K562 (cell line): ENCODE measurements at regions not wholly inside any gene's neighbourhood (a gene's known extent, or its start where the extent isn't known, plus 50 kb on each side); places are given as distances from the start of the nearest gene placed in this dataset.
A peak's percentile ranks its signal among the peaks of the same experiment; 100 is the strongest.

Experiments
- ATF7 ChIP-seq: fragments of 450-650 bp; IDR thresholded peaks from 2 replicates; pipeline ENCODE4 v1.7.1; 2014; ENCODE audit warnings: mild to moderate bottlenecking, moderate library complexity
- HEY1 ChIP-seq: fragments of 250-450 bp; sonication (Bioruptor Pico); IDR thresholded peaks from 2 replicates; pipeline ENCODE4 v1.5.0; 2020; ENCODE audit warnings: mild to moderate bottlenecking, moderate library complexity, borderline replicate concordance
- KAT8 ChIP-seq: fragments of 450-650 bp; IDR thresholded peaks from 2 replicates; pipeline ENCODE4 v1.6.1; 2016; ENCODE audit warnings: low read depth, mild to moderate bottlenecking
- MAFK ChIP-seq: IDR thresholded peaks from 2 replicates; pipeline ENCODE4 v1.6.1; 2011; ENCODE audit warnings: low read length, improper control_type of control experiment
- NR2C1 ChIP-seq, 2 experiments: fragments of 450-650 bp; IDR thresholded peaks; 2 replicates each; pipeline ENCODE4 v1.6.1; 2017; ENCODE audit warnings: mild to moderate bottlenecking in 2 of 2, antibody characterized with exemption in 1 of 2, inconsistent platforms in 1 of 2, missing compliant biosample characterization in 1 of 2, missing genetic modification characterization in 1 of 2
- PCBP2 ChIP-seq: fragments of 200-400 bp; formaldehyde crosslinking; IDR thresholded peaks from 2 replicates; pipeline ENCODE4 v1.6.1; 2018; ENCODE audit warnings: low read length, low read depth, mild to moderate bottlenecking, moderate library complexity; ENCODE audit not compliant: poor library complexity, severe bottlenecking
- PHF21A ChIP-seq: fragments of 450-650 bp; IDR thresholded peaks from 2 replicates; pipeline ENCODE4 v1.6.1; 2017; ENCODE audit warnings: low read depth, borderline replicate concordance
- SMAD3 ChIP-seq: fragments of 450-650 bp; formaldehyde crosslinking; conservative IDR thresholded peaks from 2 replicates; pipeline ENCODE4 v1.4.0; 2020; ENCODE audit warnings: mild to moderate bottlenecking
- ZNF12 ChIP-seq: sonication (generic); formaldehyde crosslinking; IDR thresholded peaks from 2 replicates; pipeline ENCODE4 v1.4.0; 2020; ENCODE audit warnings: mild to moderate bottlenecking, missing genetic modification reagents
- ZNF146 ChIP-seq: IDR thresholded peaks from one replicate; pipeline ENCODE4 v1.6.1; 2018; ENCODE audit warnings: missing compliant biosample characterization; ENCODE audit not compliant: unreplicated experiment
- ZNF431 ChIP-seq: sonication (generic); formaldehyde crosslinking; IDR thresholded peaks from 2 replicates; pipeline ENCODE4 v1.8.0; 2022; ENCODE audit warnings: mild to moderate bottlenecking, missing genetic modification reagents
- ZNF76 ChIP-seq: fragments of 250-450 bp; sonication (Bioruptor Pico); IDR thresholded peaks from 2 replicates; pipeline ENCODE4 v1.4.0; 2020; ENCODE audit warnings: mild to moderate bottlenecking, moderate library complexity, borderline replicate concordance
- ZNF830 ChIP-seq: fragments of 250-450 bp; sonication (Bioruptor Pico); IDR thresholded peaks from 2 replicates; pipeline ENCODE4 v1.5.0; 2021; ENCODE audit warnings: mild to moderate bottlenecking
- TF ChIP-seq, protein P1 (sequence below): fragments of 200-800 bp; sonication (Bioruptor generic); IDR thresholded peaks from 2 replicates; pipeline ENCODE4 v1.6.1; 2016; ENCODE audit warnings: missing genetic modification characterization, missing compliant biosample characterization
- TF ChIP-seq, protein P2 (sequence below): fragments of 250-450 bp; sonication (Bioruptor Pico); IDR thresholded peaks from 2 replicates; pipeline ENCODE4 v1.6.1; 2021; ENCODE audit warnings: mild to moderate bottlenecking
- TF ChIP-seq, protein P3 (sequence below): fragments of 200-800 bp; sonication (Bioruptor generic); IDR thresholded peaks from 2 replicates; pipeline ENCODE4 v1.6.1; 2017; ENCODE audit warnings: missing genetic modification characterization, missing compliant biosample characterization
- TF ChIP-seq, protein P4 (sequence below): IDR thresholded peaks from 3 replicates; pipeline ENCODE4 v1.6.1; 2011; ENCODE audit warnings: borderline replicate concordance, mild to moderate bottlenecking; ENCODE audit not compliant: insufficient read length, insufficient read depth
- TF ChIP-seq, protein P5 (sequence below): fragments of 250-450 bp; sonication (Bioruptor Pico); IDR thresholded peaks from 2 replicates; pipeline ENCODE4 v1.4.0; 2020

DNA sequence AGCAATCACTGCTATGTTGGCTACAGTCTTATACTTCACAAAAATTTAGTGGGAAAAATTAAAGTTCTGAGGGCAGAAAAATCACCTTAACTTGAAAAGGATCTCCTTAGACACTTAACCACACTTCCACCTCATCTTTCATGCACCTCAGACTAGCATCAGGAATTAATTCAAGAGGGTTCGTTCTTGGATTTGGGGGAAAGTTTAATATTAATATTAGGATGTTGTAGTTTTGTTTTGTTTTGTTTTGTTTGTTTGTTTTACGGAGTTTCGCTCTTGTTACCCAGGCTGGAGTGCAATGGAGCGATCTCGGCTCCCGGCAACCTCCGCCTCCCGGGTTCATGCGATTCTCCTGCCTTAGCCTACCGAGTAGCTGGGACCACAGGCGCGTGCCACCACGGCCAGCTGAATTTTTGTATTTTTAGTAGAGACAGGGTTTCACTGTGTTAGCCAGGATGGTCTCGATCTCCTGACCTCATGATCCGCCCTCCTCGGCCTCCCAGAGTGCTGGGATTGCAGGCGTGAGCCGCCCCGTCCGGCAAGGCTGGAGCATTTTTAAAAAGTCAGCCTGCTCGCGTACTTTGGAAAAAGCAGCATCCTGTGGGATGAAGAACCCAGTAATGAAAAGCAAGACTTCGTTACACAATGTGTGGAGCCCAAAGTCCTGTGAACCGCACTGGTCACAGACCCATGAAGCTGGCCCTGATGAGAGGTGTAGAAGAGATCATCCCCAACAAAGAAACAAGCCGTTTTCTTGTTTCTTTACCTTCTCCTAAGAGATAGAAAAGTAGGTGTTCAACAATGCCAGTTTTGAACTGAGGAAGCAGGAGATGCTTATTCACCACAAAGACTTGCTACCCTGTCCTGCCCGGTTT, 194.9 kb downstream of the GPX5 start (continued):
- TF ChIP-seq, protein P1, sequence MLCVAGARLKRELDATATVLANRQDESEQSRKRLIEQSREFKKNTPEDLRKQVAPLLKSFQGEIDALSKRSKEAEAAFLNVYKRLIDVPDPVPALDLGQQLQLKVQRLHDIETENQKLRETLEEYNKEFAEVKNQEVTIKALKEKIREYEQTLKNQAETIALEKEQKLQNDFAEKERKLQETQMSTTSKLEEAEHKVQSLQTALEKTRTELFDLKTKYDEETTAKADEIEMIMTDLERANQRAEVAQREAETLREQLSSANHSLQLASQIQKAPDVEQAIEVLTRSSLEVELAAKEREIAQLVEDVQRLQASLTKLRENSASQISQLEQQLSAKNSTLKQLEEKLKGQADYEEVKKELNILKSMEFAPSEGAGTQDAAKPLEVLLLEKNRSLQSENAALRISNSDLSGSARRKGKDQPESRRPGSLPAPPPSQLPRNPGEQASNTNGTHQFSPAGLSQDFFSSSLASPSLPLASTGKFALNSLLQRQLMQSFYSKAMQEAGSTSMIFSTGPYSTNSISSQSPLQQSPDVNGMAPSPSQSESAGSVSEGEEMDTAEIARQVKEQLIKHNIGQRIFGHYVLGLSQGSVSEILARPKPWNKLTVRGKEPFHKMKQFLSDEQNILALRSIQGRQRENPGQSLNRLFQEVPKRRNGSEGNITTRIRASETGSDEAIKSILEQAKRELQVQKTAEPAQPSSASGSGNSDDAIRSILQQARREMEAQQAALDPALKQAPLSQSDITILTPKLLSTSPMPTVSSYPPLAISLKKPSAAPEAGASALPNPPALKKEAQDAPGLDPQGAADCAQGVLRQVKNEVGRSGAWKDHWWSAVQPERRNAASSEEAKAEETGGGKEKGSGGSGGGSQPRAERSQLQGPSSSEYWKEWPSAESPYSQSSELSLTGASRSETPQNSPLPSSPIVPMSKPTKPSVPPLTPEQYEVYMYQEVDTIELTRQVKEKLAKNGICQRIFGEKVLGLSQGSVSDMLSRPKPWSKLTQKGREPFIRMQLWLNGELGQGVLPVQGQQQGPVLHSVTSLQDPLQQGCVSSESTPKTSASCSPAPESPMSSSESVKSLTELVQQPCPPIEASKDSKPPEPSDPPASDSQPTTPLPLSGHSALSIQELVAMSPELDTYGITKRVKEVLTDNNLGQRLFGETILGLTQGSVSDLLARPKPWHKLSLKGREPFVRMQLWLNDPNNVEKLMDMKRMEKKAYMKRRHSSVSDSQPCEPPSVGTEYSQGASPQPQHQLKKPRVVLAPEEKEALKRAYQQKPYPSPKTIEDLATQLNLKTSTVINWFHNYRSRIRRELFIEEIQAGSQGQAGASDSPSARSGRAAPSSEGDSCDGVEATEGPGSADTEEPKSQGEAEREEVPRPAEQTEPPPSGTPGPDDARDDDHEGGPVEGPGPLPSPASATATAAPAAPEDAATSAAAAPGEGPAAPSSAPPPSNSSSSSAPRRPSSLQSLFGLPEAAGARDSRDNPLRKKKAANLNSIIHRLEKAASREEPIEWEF: no peak
- TF ChIP-seq PHF21A: no peak
- no peak for TF ChIP-seq PCBP2
- TF ChIP-seq MAFK: no peak
- TF ChIP-seq KAT8: no peak
- no peak for TF ChIP-seq NR2C1 (IDR thresholded peaks at IDR 0.05)
- no peak for TF ChIP-seq NR2C1 (tag; IDR thresholded peaks at IDR 0.05)
- TF ChIP-seq, protein P2, sequence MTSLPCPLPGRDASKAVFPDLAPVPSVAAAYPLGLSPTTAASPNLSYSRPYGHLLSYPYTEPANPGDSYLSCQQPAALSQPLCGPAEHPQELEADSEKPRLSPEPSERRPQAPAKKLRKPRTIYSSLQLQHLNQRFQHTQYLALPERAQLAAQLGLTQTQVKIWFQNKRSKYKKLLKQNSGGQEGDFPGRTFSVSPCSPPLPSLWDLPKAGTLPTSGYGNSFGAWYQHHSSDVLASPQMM (CRISPR knock-in tag): peak; percentile 81
- no peak for TF ChIP-seq HEY1 (CRISPR knock-in tag)
- TF ChIP-seq, protein P3, sequence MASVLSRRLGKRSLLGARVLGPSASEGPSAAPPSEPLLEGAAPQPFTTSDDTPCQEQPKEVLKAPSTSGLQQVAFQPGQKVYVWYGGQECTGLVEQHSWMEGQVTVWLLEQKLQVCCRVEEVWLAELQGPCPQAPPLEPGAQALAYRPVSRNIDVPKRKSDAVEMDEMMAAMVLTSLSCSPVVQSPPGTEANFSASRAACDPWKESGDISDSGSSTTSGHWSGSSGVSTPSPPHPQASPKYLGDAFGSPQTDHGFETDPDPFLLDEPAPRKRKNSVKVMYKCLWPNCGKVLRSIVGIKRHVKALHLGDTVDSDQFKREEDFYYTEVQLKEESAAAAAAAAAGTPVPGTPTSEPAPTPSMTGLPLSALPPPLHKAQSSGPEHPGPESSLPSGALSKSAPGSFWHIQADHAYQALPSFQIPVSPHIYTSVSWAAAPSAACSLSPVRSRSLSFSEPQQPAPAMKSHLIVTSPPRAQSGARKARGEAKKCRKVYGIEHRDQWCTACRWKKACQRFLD (CRISPR knock-in tag): no peak
- TF ChIP-seq ZNF76: no peak
- no peak for TF ChIP-seq ZNF431 (CRISPR knock-in tag)
- no peak for TF ChIP-seq ZNF12 (CRISPR knock-in tag)
- TF ChIP-seq ZNF146 (CRISPR knock-in tag): no peak
- TF ChIP-seq, protein P4, sequence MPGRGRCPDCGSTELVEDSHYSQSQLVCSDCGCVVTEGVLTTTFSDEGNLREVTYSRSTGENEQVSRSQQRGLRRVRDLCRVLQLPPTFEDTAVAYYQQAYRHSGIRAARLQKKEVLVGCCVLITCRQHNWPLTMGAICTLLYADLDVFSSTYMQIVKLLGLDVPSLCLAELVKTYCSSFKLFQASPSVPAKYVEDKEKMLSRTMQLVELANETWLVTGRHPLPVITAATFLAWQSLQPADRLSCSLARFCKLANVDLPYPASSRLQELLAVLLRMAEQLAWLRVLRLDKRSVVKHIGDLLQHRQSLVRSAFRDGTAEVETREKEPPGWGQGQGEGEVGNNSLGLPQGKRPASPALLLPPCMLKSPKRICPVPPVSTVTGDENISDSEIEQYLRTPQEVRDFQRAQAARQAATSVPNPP: no peak
- TF ChIP-seq ZNF830 (CRISPR knock-in tag): 0 out of 2 replicates have a peak, but pooled peaks have one; percentile 22
- no peak for TF ChIP-seq SMAD3 (CRISPR knock-in tag)
- TF ChIP-seq, protein P5, sequence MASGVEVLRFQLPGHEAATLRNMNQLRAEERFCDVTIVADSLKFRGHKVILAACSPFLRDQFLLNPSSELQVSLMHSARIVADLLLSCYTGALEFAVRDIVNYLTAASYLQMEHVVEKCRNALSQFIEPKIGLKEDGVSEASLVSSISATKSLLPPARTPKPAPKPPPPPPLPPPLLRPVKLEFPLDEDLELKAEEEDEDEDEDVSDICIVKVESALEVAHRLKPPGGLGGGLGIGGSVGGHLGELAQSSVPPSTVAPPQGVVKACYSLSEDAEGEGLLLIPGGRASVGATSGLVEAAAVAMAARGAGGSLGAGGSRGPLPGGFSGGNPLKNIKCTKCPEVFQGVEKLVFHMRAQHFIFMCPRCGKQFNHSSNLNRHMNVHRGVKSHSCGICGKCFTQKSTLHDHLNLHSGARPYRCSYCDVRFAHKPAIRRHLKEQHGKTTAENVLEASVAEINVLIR (CRISPR knock-in tag): no peak
- TF ChIP-seq ATF7: no peak
